HCT116 (cell line): ENCODE measurements at regions not wholly inside any gene's neighbourhood (a gene's known extent, or its start where the extent isn't known, plus 50 kb on each side); places are given as distances from the start of the nearest gene placed in this dataset.

Experiments used
- ATAC-seq: fragments of 200-7000 bp; cut with Tn5 transposase; 2 replicates; pipeline ENCODE4 v1.9.1; 2020; ENCODE audit warnings: mild to moderate bottlenecking, moderate library complexity
- BruUV-seq: library from RNA; stranded (reverse); fragments of 400-500 nt; replicated peaks from 2 replicates; lab custom pipeline; 2021; lab: Mats Ljungman, UMichigan
- CTCF ChIA-PET: fragments of 300-600 bp; sonication (Branson Sonifier 250); formaldehyde crosslinking; loops from one replicate; lab custom pipeline; 2021; ENCODE audit warnings: antibody characterized with exemption; lab: Charles Lee
- POLR2A ChIA-PET: fragments of 300-600, 350-600 bp; sonication (Branson Sonifier 250); formaldehyde crosslinking; loops from one replicate; lab custom pipeline; 2021; ENCODE audit warnings: antibody characterized with exemption; lab: Charles Lee
- RAD21 ChIA-PET, 2 experiments: fragments of 300-600 bp; sonication (Branson Sonifier 250); formaldehyde crosslinking; loops; one replicate each; lab custom pipeline; 2023; ENCODE audit warnings: low total read pairs in 2 of 2; ENCODE audit not compliant: uncharacterized antibody in 2 of 2, unreplicated experiment in 2 of 2, low non-redundant PET in 1 of 2; lab: Charles Lee
- DNase-seq: peaks from one replicate; pipeline ENCODE4 v3.0.0-alpha.2; 2010; ENCODE audit warnings: low read depth, low spot score
- H2AFZ ChIP-seq: fragments of 200-600 bp; shearing (Covaris generic), sonication (generic); 2 replicates; pipeline ENCODE4 v1.6.1; 2017; ENCODE audit warnings: low read depth, mixed run types, mixed read lengths, antibody characterized with exemption, low read length; ENCODE audit not compliant: poor library complexity, severe bottlenecking
- H3K27ac ChIP-seq: 2 replicates; pipeline ENCODE4 v1.5.1; 2012; ENCODE audit warnings: low read depth, low read length
- H3K27me3 ChIP-seq: fragments of 200-600 bp; sonication (generic); 2 replicates; pipeline ENCODE4 v1.6.1; 2016; ENCODE audit warnings: mixed run types, low read length, mixed read lengths; ENCODE audit not compliant: insufficient read depth
- H3K36me3 ChIP-seq, 2 experiments: fragments of 200-500 bp in 1 of 2; fragments of 200-600 bp in 1 of 2; sonication (Bioruptor generic) in 1 of 2; sonication (generic) in 1 of 2; 2 replicates each; pipeline versions ENCODE4 v1.5.1 to v1.6.1; 2014 to 2016; ENCODE audit warnings: low read length in 2 of 2, inconsistent platforms in 1 of 2, mixed read lengths in 1 of 2, mixed run types in 1 of 2; ENCODE audit not compliant: insufficient read depth in 2 of 2, control insufficient read depth in 1 of 2
- H3K4me1 ChIP-seq, 2 experiments: fragments of 200-600 bp in 1 of 2; sonication (generic) in 1 of 2; 2 replicates each; pipeline versions ENCODE4 v1.5.1 to v1.6.1; 2012 to 2017; ENCODE audit warnings: low read length in 2 of 2, inconsistent platforms in 1 of 2, mild to moderate bottlenecking in 1 of 2, mixed read lengths in 1 of 2, mixed run types in 1 of 2, moderate library complexity in 1 of 2; ENCODE audit not compliant: insufficient read depth in 2 of 2, control insufficient read depth in 1 of 2
- H3K4me2 ChIP-seq: fragments of 200-600 bp; sonication (generic); 2 replicates; pipeline ENCODE4 v1.6.1; 2017; ENCODE audit warnings: mixed run types, low read length, mixed read lengths
- H3K4me3 ChIP-seq, 2 experiments: fragments of 200-600 bp in 1 of 2; sonication (generic) in 1 of 2; replicated peaks in 1 of 2; 2 replicates each; pipeline ENCODE4 v1.5.1; 2011 to 2016; ENCODE audit warnings: low read length in 2 of 2, control low read depth in 1 of 2, low read depth in 1 of 2, mild to moderate bottlenecking in 1 of 2, mixed read lengths in 1 of 2, mixed run types in 1 of 2
- H3K79me2 ChIP-seq: fragments of 200-600 bp; sonication (generic); 2 replicates; pipeline ENCODE4 v1.6.1; 2017; ENCODE audit warnings: mild to moderate bottlenecking, mixed run types, low read length, moderate library complexity, mixed read lengths; ENCODE audit not compliant: insufficient read depth
- H3K9ac ChIP-seq: fragments of 200-600 bp; sonication (generic); 2 replicates; pipeline ENCODE4 v1.6.1; 2016; ENCODE audit warnings: low read length, mixed read lengths
- H3K9me2 ChIP-seq: fragments of 200-600 bp; sonication (generic), shearing (Covaris generic); 2 replicates; pipeline ENCODE4 v1.6.1; 2017; ENCODE audit warnings: mixed run types, mild to moderate bottlenecking, moderate library complexity; ENCODE audit not compliant: insufficient read depth
- H3K9me3 ChIP-seq, 2 experiments: fragments of 200-500 bp in 1 of 2; fragments of 200-600 bp in 1 of 2; sonication (Bioruptor generic) in 1 of 2; sonication (generic) in 1 of 2; 2 replicates each; pipeline ENCODE4 v1.6.1; 2014 to 2017; ENCODE audit warnings: low read length in 2 of 2, mixed read lengths in 2 of 2, inconsistent platforms in 1 of 2, low read depth in 1 of 2, mild to moderate bottlenecking in 1 of 2, mixed run types in 1 of 2, moderate library complexity in 1 of 2; ENCODE audit not compliant: control insufficient read depth in 1 of 2, insufficient read depth in 1 of 2
- H4K20me1 ChIP-seq: fragments of 200-600 bp; sonication (generic), shearing (Covaris generic); 2 replicates; pipeline ENCODE4 v1.6.1; 2017; ENCODE audit warnings: mixed run types, mild to moderate bottlenecking, moderate library complexity; ENCODE audit not compliant: insufficient read depth
- ELF1 ChIP-seq: IDR thresholded peaks from 2 replicates; pipeline ENCODE4 v1.6.1; 2012; ENCODE audit warnings: low read depth, borderline replicate concordance
- RAD21 ChIP-seq: IDR thresholded peaks from 2 replicates; pipeline ENCODE4 v1.6.1; 2012; ENCODE audit warnings: low read depth, mild to moderate bottlenecking
- SRF ChIP-seq: IDR thresholded peaks from 2 replicates; pipeline ENCODE4 v1.6.1; 2012; ENCODE audit warnings: low read depth
- intact Hi-C: fragments of 100-400 bp; cut with micrococcal nuclease; formaldehyde crosslinking; loops from 2 replicates; pipeline ENCODE4 v1.10.0; 2022
- TF ChIP-seq, protein P1 (sequence below), 3 experiments: fragments of 200-600 bp in 1 of 3; sonication (generic) in 1 of 3; IDR thresholded peaks in 2 of 3; conservative IDR thresholded peaks in 1 of 3; 2 replicates each; pipeline ENCODE4 v1.5.1; 2012 to 2017; ENCODE audit warnings: low read depth in 2 of 3, low read length in 2 of 3, antibody characterized with exemption in 1 of 3, borderline replicate concordance in 1 of 3, control low read depth in 1 of 3, mild to moderate bottlenecking in 1 of 3, mixed read lengths in 1 of 3, mixed run types in 1 of 3, moderate library complexity in 1 of 3; ENCODE audit not compliant: insufficient read depth in 1 of 3
- TF ChIP-seq, protein P2 (sequence below): IDR thresholded peaks from 2 replicates; pipeline ENCODE4 v1.6.1; 2011; ENCODE audit warnings: mild to moderate bottlenecking, low read length, moderate library complexity; ENCODE audit not compliant: insufficient replicate concordance; ENCODE audit errors: extremely low read depth

GRCh38 chr13:111920932-111921705, 145.8 kb upstream of the SOX1 start:
- no peaks in the 10 kb centered on the region for H3K36me3 ChIP-seq
- H3K4me1 ChIP-seq: no peaks in the 10 kb centered on the region
- BruUV-seq: no TSS peak
- DNase-seq (no peak), ATAC-seq (no peak)
- TF ChIP-seq SRF (no peak), ELF1 (no peak)
- TF ChIP-seq, protein P1, sequence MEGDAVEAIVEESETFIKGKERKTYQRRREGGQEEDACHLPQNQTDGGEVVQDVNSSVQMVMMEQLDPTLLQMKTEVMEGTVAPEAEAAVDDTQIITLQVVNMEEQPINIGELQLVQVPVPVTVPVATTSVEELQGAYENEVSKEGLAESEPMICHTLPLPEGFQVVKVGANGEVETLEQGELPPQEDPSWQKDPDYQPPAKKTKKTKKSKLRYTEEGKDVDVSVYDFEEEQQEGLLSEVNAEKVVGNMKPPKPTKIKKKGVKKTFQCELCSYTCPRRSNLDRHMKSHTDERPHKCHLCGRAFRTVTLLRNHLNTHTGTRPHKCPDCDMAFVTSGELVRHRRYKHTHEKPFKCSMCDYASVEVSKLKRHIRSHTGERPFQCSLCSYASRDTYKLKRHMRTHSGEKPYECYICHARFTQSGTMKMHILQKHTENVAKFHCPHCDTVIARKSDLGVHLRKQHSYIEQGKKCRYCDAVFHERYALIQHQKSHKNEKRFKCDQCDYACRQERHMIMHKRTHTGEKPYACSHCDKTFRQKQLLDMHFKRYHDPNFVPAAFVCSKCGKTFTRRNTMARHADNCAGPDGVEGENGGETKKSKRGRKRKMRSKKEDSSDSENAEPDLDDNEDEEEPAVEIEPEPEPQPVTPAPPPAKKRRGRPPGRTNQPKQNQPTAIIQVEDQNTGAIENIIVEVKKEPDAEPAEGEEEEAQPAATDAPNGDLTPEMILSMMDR (IDR thresholded peaks at IDR 0.05 in 2 of 3, conservative IDR thresholded peaks at IDR 0.05 in 1 of 3; ENCODE audit: borderline replicate concordance in 1 of 3, insufficient read depth in 1 of 3, low read depth in 2 of 3, low read length in 2 of 3): no peak
- intact Hi-C loops: no loop called here
- peaks cover 30% of the 10 kb centered on the region for H3K27me3 ChIP-seq
- POLR2A ChIA-PET: no interaction called here
- H3K4me2 ChIP-seq: no peak overlapping the region
- no peak overlapping the region for H2AFZ ChIP-seq
- no peaks in the 10 kb centered on the region for H3K79me2 ChIP-seq
- no peak overlapping the region for H3K9ac ChIP-seq
- no peak overlapping the region for H3K27ac ChIP-seq
- CTCF ChIA-PET: no interaction called here
- H3K4me3 ChIP-seq: no peak overlapping the region
- no peaks in the 10 kb centered on the region for H4K20me1 ChIP-seq
- RAD21 ChIA-PET: no interaction called here
- no peaks in the 10 kb centered on the region for H3K9me3 ChIP-seq
- no peaks in the 10 kb centered on the region for H3K9me2 ChIP-seq

DNA sequence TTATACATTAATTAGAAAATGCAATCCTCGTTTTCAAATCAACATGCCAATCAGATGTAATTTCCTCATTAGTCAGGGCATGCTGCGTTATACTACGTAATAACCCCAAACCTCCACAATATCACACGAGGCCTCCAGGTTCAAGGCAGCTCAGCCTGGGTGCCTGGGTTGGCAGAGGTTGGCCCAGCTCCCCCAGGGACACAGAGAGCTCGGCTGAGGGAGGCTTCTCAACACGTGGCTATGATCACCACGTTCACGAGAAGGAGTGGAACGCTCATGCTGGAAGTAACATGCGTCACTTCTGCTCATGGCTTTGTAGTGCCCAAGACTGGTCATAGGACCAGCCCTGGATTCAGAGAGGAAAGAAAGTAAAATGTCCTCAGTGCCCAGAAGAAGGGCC, 144.9 kb upstream of the SOX1 start:
- TF ChIP-seq, protein P2, sequence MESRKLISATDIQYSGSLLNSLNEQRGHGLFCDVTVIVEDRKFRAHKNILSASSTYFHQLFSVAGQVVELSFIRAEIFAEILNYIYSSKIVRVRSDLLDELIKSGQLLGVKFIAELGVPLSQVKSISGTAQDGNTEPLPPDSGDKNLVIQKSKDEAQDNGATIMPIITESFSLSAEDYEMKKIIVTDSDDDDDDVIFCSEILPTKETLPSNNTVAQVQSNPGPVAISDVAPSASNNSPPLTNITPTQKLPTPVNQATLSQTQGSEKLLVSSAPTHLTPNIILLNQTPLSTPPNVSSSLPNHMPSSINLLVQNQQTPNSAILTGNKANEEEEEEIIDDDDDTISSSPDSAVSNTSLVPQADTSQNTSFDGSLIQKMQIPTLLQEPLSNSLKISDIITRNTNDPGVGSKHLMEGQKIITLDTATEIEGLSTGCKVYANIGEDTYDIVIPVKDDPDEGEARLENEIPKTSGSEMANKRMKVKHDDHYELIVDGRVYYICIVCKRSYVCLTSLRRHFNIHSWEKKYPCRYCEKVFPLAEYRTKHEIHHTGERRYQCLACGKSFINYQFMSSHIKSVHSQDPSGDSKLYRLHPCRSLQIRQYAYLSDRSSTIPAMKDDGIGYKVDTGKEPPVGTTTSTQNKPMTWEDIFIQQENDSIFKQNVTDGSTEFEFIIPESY: no peak
- TF ChIP-seq SRF (no peak), RAD21 (no peak)
- TF ChIP-seq, protein P1 (IDR thresholded peaks at IDR 0.05 in 2 of 3, conservative IDR thresholded peaks at IDR 0.05 in 1 of 3; ENCODE audit: borderline replicate concordance in 1 of 3, insufficient read depth in 1 of 3, low read depth in 2 of 3, low read length in 2 of 3): no peak
- no peak for ATAC-seq
- H3K79me2 ChIP-seq: no peaks in the 10 kb centered on the region
- H2AFZ ChIP-seq: no peak overlapping the region
- no peaks in the 10 kb centered on the region for H3K36me3 ChIP-seq
- no peaks in the 10 kb centered on the region for H3K4me1 ChIP-seq
- H3K9me2 ChIP-seq: no peaks in the 10 kb centered on the region
- BruUV-seq: no TSS peak
- ChIA-PET POLR2A (no interaction called here), RAD21 (no interaction called here), CTCF (no interaction called here)
- H3K4me3 ChIP-seq: no peak overlapping the region
- H3K27ac ChIP-seq: no peak overlapping the region
- no peaks in the 10 kb centered on the region for H3K9me3 ChIP-seq
- intact Hi-C loops: no loop called here
- no peak overlapping the region for H3K9ac ChIP-seq
- no peaks in the 10 kb centered on the region for H4K20me1 ChIP-seq
- peaks cover 30% of the 10 kb centered on the region for H3K27me3 ChIP-seq
- no peak overlapping the region for H3K4me2 ChIP-seq
- DNase-seq: no peak
